ENCODE measurements at regions not wholly inside any gene's neighbourhood (a gene's known extent, or its start where the extent isn't known, plus 50 kb on each side); places are given as distances from the start of the nearest gene placed in this dataset.

DNA sequence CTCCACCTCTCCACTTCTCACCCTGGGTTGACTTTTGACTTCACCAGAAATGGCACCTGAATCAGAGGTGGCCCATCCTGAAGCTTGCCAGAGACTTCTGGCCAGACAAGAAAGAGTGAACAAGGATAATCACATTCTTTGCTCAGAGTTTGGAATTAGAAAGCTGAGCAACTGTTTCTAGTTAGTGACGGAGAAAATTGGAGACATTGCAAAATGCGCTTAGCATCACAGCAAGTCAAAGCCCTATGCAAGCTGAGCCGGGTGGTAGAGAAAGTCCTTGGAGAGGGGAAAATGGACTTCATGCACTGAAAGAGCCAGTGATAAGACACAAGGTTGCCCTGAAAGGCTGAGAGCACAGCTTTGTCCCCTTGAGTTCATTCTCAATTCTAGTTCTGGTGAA is 161.8 kb downstream of the PAH start:
- H3K36me3 ChIP-seq = no peaks in the 10 kb centered on the region
- no peak for TF ChIP-seq EP300 (IDR thresholded peaks at IDR 0.05; ENCODE audit: low read depth)
- TF ChIP-seq, protein P1, sequence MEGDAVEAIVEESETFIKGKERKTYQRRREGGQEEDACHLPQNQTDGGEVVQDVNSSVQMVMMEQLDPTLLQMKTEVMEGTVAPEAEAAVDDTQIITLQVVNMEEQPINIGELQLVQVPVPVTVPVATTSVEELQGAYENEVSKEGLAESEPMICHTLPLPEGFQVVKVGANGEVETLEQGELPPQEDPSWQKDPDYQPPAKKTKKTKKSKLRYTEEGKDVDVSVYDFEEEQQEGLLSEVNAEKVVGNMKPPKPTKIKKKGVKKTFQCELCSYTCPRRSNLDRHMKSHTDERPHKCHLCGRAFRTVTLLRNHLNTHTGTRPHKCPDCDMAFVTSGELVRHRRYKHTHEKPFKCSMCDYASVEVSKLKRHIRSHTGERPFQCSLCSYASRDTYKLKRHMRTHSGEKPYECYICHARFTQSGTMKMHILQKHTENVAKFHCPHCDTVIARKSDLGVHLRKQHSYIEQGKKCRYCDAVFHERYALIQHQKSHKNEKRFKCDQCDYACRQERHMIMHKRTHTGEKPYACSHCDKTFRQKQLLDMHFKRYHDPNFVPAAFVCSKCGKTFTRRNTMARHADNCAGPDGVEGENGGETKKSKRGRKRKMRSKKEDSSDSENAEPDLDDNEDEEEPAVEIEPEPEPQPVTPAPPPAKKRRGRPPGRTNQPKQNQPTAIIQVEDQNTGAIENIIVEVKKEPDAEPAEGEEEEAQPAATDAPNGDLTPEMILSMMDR (IDR thresholded peaks at IDR 0.05) = no peak
- no peak for TF ChIP-seq POLR2A (IDR thresholded peaks at IDR 0.05)
- no peak for TF ChIP-seq POLR2AphosphoS5 (IDR thresholded peaks at IDR 0.05)
- 88 to 95% methylated on average over 3 of the region's 3 CpGs for WGBS, 2 donors (ENCODE audit: low coverage in 1 of 2)
- no peak overlapping the region for H3K27ac ChIP-seq
- no peaks in the 10 kb centered on the region for H3K9me3 ChIP-seq
- in situ Hi-C loops (cut with MboI; ENCODE audit: low pct_ligation_motif_present in 1 of 4, low pct_unique_long_range_greater_than_20kb in 1 of 4, low sequenced_read_pairs in 3 of 4) (no loop called here), intact Hi-C loops (cut with DNase I; ENCODE audit: low total_unique reads) (no loop called here)
- no peaks in the 10 kb centered on the region for H3K4me1 ChIP-seq
- DNase-seq = no peak
- no peaks in the 10 kb centered on the region for H3K27me3 ChIP-seq
- no peak overlapping the region for H3K4me3 ChIP-seq

DNA sequence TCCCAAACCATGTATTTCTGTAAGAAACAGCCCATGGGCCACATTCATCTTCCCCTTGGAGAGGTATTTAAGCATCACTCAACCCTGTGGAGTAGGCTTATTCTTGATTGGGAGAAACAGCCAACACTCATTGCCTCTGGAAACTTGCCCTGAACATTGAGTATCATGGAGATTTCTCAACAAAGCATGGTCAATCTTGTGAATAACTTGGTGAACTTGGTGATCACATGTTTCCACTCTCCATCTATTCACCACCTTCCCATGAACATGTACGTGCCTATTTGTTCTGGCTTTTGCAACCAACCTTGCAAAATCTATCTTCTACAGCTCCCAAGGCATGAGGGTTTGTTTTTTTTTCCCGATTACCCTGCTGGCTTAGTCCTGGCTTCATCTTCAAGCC is 163.2 kb downstream of the PAH start:
- H3K4me1 ChIP-seq = no peaks in the 10 kb centered on the region
- TF ChIP-seq, protein P1 (IDR thresholded peaks at IDR 0.05) = no peak
- no peak for TF ChIP-seq POLR2A (IDR thresholded peaks at IDR 0.05)
- no peaks in the 10 kb centered on the region for H3K27me3 ChIP-seq
- H3K27ac ChIP-seq = no peak overlapping the region
- in situ Hi-C loops (cut with MboI; ENCODE audit: low pct_ligation_motif_present in 1 of 4, low pct_unique_long_range_greater_than_20kb in 1 of 4, low sequenced_read_pairs in 3 of 4) = no loop called here
- no peak for DNase-seq
- no peaks in the 10 kb centered on the region for H3K36me3 ChIP-seq
- 86 to 93% methylated on average over 2 of the region's 2 CpGs for WGBS, 2 donors (ENCODE audit: low coverage in 1 of 2)
- no peak overlapping the region for H3K4me3 ChIP-seq
- no peaks in the 10 kb centered on the region for H3K9me3 ChIP-seq
- intact Hi-C loops (cut with DNase I; ENCODE audit: low total_unique reads) = no loop called here

DNA sequence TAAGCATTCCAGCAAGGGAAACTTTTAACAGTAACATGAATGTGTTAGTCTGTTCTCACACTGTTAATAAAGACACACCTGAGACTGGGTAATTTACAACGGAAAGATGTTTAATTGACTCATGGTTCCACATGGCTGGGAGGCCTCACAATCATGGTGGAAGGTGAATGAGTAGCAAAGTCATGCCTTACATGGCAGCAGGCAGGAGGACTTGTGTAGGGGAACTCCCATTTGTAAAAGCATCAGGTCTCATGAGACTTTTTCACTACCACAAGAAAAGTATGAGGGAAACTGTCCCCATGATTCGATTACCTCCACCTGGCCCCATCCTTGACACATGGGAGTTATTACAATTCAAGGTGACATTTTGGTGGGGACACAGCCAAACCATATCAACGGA is 168.3 kb downstream of the PAH start:
- WGBS, 2 donors (ENCODE audit: low coverage in 1 of 2) = 83 to 84% methylated on average over 3 of the region's 3 CpGs
- in situ Hi-C loops (cut with MboI; ENCODE audit: low pct_ligation_motif_present in 1 of 4, low pct_unique_long_range_greater_than_20kb in 1 of 4, low sequenced_read_pairs in 3 of 4) = no loop called here

DNA sequence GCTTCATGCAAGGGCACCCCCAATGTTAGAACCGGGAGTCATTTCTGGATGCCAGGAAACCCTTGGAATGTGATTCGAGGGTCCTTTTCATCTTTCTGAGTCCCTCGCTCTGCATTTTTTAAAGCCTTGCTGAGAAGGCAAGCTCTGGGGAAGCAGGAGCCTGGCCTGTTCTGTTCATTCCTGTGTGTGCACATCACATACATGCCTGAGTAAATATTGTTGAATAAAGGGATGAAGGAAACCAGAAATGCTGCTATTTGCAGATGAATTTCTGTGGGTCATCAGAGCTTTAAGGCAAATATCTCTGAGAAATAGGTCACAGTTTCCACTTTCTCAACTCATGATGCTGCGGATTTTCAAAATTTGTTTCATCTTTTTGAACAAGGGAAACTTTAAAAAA is 170.1 kb downstream of the PAH start:
- WGBS, 2 donors (ENCODE audit: low coverage in 1 of 2) = 64 to 75% methylated on average over 2 to 4 of the region's 4 CpGs
- no peaks in the 10 kb centered on the region for H3K27me3 ChIP-seq
- no peak for DNase-seq
- no peaks in the 10 kb centered on the region for H3K9me3 ChIP-seq
- TF ChIP-seq POLR2AphosphoS5 (IDR thresholded peaks at IDR 0.05) = no peak
- TF ChIP-seq EP300 (IDR thresholded peaks at IDR 0.05; ENCODE audit: low read depth) = no peak
- H3K27ac ChIP-seq = no peak overlapping the region
- H3K4me3 ChIP-seq = no peak overlapping the region
- intact Hi-C loops (cut with DNase I; ENCODE audit: low total_unique reads) (no loop called here), in situ Hi-C loops (cut with MboI; ENCODE audit: low pct_ligation_motif_present in 1 of 4, low pct_unique_long_range_greater_than_20kb in 1 of 4, low sequenced_read_pairs in 3 of 4) (no loop called here)
- H3K4me1 ChIP-seq = no peaks in the 10 kb centered on the region
- H3K36me3 ChIP-seq = no peaks in the 10 kb centered on the region

More for the DNA sequence above, 168.3 kb downstream of the PAH start:
- Histone ChIP-seq H3K9me3 (no peaks in the 10 kb centered on the region), H3K36me3 (no peaks in the 10 kb centered on the region), H3K4me1 (no peaks in the 10 kb centered on the region), H3K27ac (no peak overlapping the region), H3K4me3 (no peak overlapping the region), H3K27me3 (no peaks in the 10 kb centered on the region)
- DNase-seq = no peak
- no peak for TF ChIP-seq POLR2A (IDR thresholded peaks at IDR 0.05)
- TF ChIP-seq EP300 (IDR thresholded peaks at IDR 0.05; ENCODE audit: low read depth) = no peak
- TF ChIP-seq POLR2AphosphoS5 (IDR thresholded peaks at IDR 0.05) = no peak
- TF ChIP-seq, protein P1 (IDR thresholded peaks at IDR 0.05) = no peak
- intact Hi-C loops (cut with DNase I; ENCODE audit: low total_unique reads) = loop anchor here (1.0 kb wide), 1 partner anchor 20 kb away; no protein-coding TSS in a partner anchor

DNA sequence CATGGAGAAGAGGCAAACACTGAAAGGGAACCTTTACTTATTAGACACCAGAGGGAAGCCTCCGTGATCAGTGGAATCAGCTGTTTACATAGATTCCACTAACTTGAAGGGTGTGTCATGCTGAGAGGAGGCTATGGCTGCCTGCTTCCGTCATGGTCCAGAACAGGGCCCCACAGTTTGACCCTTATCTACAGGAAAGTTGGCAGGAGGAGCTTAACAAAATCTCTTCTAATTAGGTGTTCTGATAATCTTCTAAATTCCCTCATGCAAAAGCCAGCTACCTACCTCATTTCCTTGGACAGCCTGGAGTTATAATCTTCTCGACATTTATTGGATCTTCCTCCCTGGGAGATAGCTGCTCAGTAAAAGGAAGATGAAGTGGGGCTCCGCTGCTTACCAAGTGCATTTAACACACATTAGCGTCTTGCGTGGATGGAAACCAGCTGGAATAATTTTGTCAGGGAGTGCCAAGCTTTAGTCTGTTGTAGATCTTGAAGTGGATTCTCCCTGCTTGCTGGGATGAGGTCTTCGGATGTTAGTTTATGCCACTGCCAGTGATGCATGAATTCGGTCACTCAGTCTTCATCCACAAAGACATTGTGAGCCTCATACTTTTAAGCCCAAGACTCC is 171.0 kb downstream of the PAH start:
- Histone ChIP-seq H3K9me3 (no peaks in the 10 kb centered on the region), H3K27ac (no peak overlapping the region), H3K4me3 (no peak overlapping the region), H3K36me3 (no peaks in the 10 kb centered on the region), H3K4me1 (no peaks in the 10 kb centered on the region), H3K27me3 (no peaks in the 10 kb centered on the region)
- in situ Hi-C loops (cut with MboI; ENCODE audit: low pct_ligation_motif_present in 1 of 4, low pct_unique_long_range_greater_than_20kb in 1 of 4, low sequenced_read_pairs in 3 of 4) (no loop called here), intact Hi-C loops (cut with DNase I; ENCODE audit: low total_unique reads) (no loop called here)
- WGBS, 2 donors (ENCODE audit: low coverage in 1 of 2) = 77 to 79% methylated on average over 2 to 8 of the region's 8 CpGs
- DNase-seq = no peak
- TF ChIP-seq POLR2AphosphoS5 (IDR thresholded peaks at IDR 0.05) (no peak), POLR2A (IDR thresholded peaks at IDR 0.05) (no peak), EP300 (IDR thresholded peaks at IDR 0.05; ENCODE audit: low read depth) (no peak)
- TF ChIP-seq, protein P1 (IDR thresholded peaks at IDR 0.05) = no peak
